SK-N-SH (cell line): ENCODE measurements at regions not wholly inside any gene's neighbourhood (a gene's known extent, or its start where the extent isn't known, plus 50 kb on each side); places are given as distances from the start of the nearest gene placed in this dataset.

Source experiments
- CTCF ChIA-PET: fragments of 300-600, 350-600 bp; formaldehyde crosslinking; extraction: SDS; loops from one replicate; lab custom pipeline; 2021; lab: Yijun Ruan, JAX
- POLR2A ChIA-PET: fragments of 350-600 bp; sonication (Branson Sonifier 250); formaldehyde crosslinking; extraction: SDS; loops from one replicate; lab custom pipeline; 2020; ENCODE audit warnings: antibody characterized with exemption, inconsistent platforms; lab: Yijun Ruan, JAX
- DNase-seq: peaks from one replicate; pipeline ENCODE4 v3.0.0; 2012
- H2AFZ ChIP-seq: fragments of 200-600 bp; sonication (generic); 2 replicates; pipeline ENCODE4 v1.8.1; 2016; ENCODE audit warnings: antibody characterized with exemption, mild to moderate bottlenecking, low read depth
- H3F3A ChIP-seq: fragments of 200-600 bp; sonication (generic); replicated peaks from 2 replicates; pipeline ENCODE3; 2016; ENCODE audit warnings: antibody characterized with exemption, mild to moderate bottlenecking; ENCODE audit not compliant: insufficient read depth
- H3K27ac ChIP-seq, 2 experiments: fragments of 200-500 bp in 1 of 2; fragments of 200-600 bp in 1 of 2; sonication (Bioruptor generic) in 1 of 2; sonication (generic), shearing (Covaris generic) in 1 of 2; 2 replicates each; pipeline versions ENCODE4 v1.5.1 to v1.6.1; 2014 to 2016; ENCODE audit warnings: low read depth in 2 of 2, inconsistent platforms in 1 of 2, low read length in 1 of 2, mild to moderate bottlenecking in 1 of 2, mixed read lengths in 1 of 2
- H3K27me3 ChIP-seq: fragments of 200-600 bp; sonication (generic), shearing (Covaris generic); 2 replicates; pipeline ENCODE4 v1.6.1; 2016; ENCODE audit warnings: mixed run types; ENCODE audit not compliant: insufficient read depth
- H3K36me3 ChIP-seq, 2 experiments: fragments of 200-500 bp in 1 of 2; fragments of 200-600 bp in 1 of 2; sonication (Bioruptor generic) in 1 of 2; sonication (generic) in 1 of 2; replicated peaks in 1 of 2; 2 replicates each; pipeline versions ENCODE3 to v1.5.1; 2014 to 2016; ENCODE audit warnings: low read length in 1 of 2, mild to moderate bottlenecking in 1 of 2; ENCODE audit not compliant: insufficient read depth in 2 of 2, control insufficient read depth in 1 of 2
- H3K4me1 ChIP-seq, 2 experiments: fragments of 200-500 bp in 1 of 2; fragments of 200-600 bp in 1 of 2; sonication (Bioruptor generic) in 1 of 2; sonication (generic), shearing (Covaris generic) in 1 of 2; 2 replicates each; pipeline versions ENCODE4 v1.5.1 to v1.6.1; 2014 to 2016; ENCODE audit warnings: low read depth in 1 of 2, low read length in 1 of 2, mixed run types in 1 of 2; ENCODE audit not compliant: insufficient read depth in 2 of 2, control insufficient read depth in 1 of 2
- H3K4me2 ChIP-seq: fragments of 200-600 bp; sonication (generic), shearing (Covaris generic); 2 replicates; pipeline ENCODE4 v1.6.1; 2017; ENCODE audit warnings: mixed run types
- H3K4me3 ChIP-seq, 2 experiments: fragments of 200-500 bp in 1 of 2; fragments of 200-600 bp in 1 of 2; sonication (Bioruptor generic) in 1 of 2; sonication (generic), shearing (Covaris generic) in 1 of 2; 2 replicates each; pipeline versions ENCODE4 v1.5.1 to v1.8.1; 2014 to 2016; ENCODE audit warnings: low read depth in 2 of 2, inconsistent platforms in 1 of 2, low read length in 1 of 2, mild to moderate bottlenecking in 1 of 2, mixed read lengths in 1 of 2, moderate library complexity in 1 of 2
- H3K79me2 ChIP-seq: fragments of 200-600 bp; sonication (generic); 2 replicates; pipeline ENCODE4 v1.8.1; 2017; ENCODE audit warnings: mild to moderate bottlenecking; ENCODE audit not compliant: insufficient read depth
- H3K9ac ChIP-seq: fragments of 200-600 bp; sonication (generic); 2 replicates; pipeline ENCODE4 v1.6.1; 2017; ENCODE audit warnings: mixed run types
- H3K9me2 ChIP-seq: fragments of 200-600 bp; sonication (generic); 2 replicates; pipeline ENCODE4 v1.6.1; 2017; ENCODE audit warnings: mixed run types
- H3K9me3 ChIP-seq: fragments of 200-600 bp; sonication (generic); 2 replicates; pipeline ENCODE4 v1.6.1; 2017; ENCODE audit warnings: mixed run types, mild to moderate bottlenecking, moderate library complexity
- H4K20me1 ChIP-seq: fragments of 200-600 bp; sonication (generic); 2 replicates; pipeline ENCODE4 v1.6.1; 2017; ENCODE audit warnings: mild to moderate bottlenecking, mixed run types; ENCODE audit not compliant: insufficient read depth
- CTCF ChIP-seq: fragments of 200-600 bp; sonication (generic); IDR thresholded peaks from 2 replicates; pipeline ENCODE4 v1.6.1; 2017; ENCODE audit warnings: antibody characterized with exemption, mild to moderate bottlenecking, moderate library complexity
- EZH2phosphoT487 ChIP-seq: fragments of 200-600 bp; sonication (generic); IDR thresholded peaks from 2 replicates; pipeline ENCODE4 v1.6.1; 2017; ENCODE audit warnings: low read depth, mixed run types, mild to moderate bottlenecking, antibody characterized with exemption, moderate library complexity, borderline replicate concordance
- FOXJ3 ChIP-seq: sonication (generic); formaldehyde crosslinking; IDR thresholded peaks from 2 replicates; pipeline ENCODE4 v1.5.1; 2020; ENCODE audit warnings: mild to moderate bottlenecking, missing genetic modification reagents
- FOXM1 ChIP-seq: IDR thresholded peaks from 2 replicates; pipeline ENCODE4 v1.4.0; 2012; ENCODE audit warnings: low read depth, mild to moderate bottlenecking
- GABPA ChIP-seq: IDR thresholded peaks from 2 replicates; pipeline ENCODE4 v1.4.0; 2012; ENCODE audit warnings: low read depth, mild to moderate bottlenecking
- NFIC ChIP-seq: IDR thresholded peaks from 2 replicates; pipeline ENCODE4 v1.4.0; 2012; ENCODE audit warnings: borderline replicate concordance
- NRF1 ChIP-seq: IDR thresholded peaks from 2 replicates; pipeline ENCODE4 v1.6.1; 2012; ENCODE audit warnings: low read depth, mild to moderate bottlenecking, low read length
- PBX3 ChIP-seq: IDR thresholded peaks from 2 replicates; pipeline ENCODE4; 2012
- RAD21 ChIP-seq: IDR thresholded peaks from 2 replicates; pipeline ENCODE4 v1.6.1; 2012; ENCODE audit warnings: mild to moderate bottlenecking, low read length
- RCOR1 ChIP-seq: fragments of 150-350 bp; IDR thresholded peaks from 2 replicates; pipeline ENCODE4 v1.6.1; 2017; ENCODE audit warnings: antibody characterized with exemption, low read length
- RFX5 ChIP-seq: IDR thresholded peaks from 2 replicates; pipeline ENCODE4 v1.6.1; 2012; ENCODE audit warnings: mild to moderate bottlenecking, improper control_type of control experiment, low read length
- SMC3 ChIP-seq: IDR thresholded peaks from 2 replicates; pipeline ENCODE4 v1.6.1; 2012; ENCODE audit warnings: low read depth, low read length, improper control_type of control experiment
- USF1 ChIP-seq: IDR thresholded peaks from 2 replicates; pipeline ENCODE4 v1.4.0; 2012; ENCODE audit warnings: low read depth, borderline replicate concordance
- USF2 ChIP-seq: fragments of 150-350 bp; IDR thresholded peaks from 2 replicates; pipeline ENCODE4 v1.6.1; 2017; ENCODE audit warnings: antibody characterized with exemption, low read length, low read depth, borderline replicate concordance
- WGBS: methylation state at CpG from one replicate; pipeline ENCODE4 v1.1.6; 2017; ENCODE audit warnings: low lambda C conversion rate; 5-methylcytosine and 5-hydroxymethylcytosine counted together

GRCh38 chr9:135348788-135349150 lies 130.8 kb upstream of the PPP1R26 start:
- Histone ChIP-seq H4K20me1 (no peaks in the 10 kb centered on the region), H3K36me3 (no peaks in the 10 kb centered on the region), H3K27me3 (no peaks in the 10 kb centered on the region), H3K4me1 (peaks cover 0 to 2% of the 10 kb centered on the region in 2 experiments; a peak in 1 of 4 replicates), H3K27ac (no peak overlapping the region)
- 50% methylated on average over 3 of the region's 9 CpGs for WGBS
- TF ChIP-seq FOXM1: no peak
- no peak for TF ChIP-seq NFIC
- TF ChIP-seq GABPA: no peak
- no peak for TF ChIP-seq NRF1
- TF ChIP-seq SMC3: no peak
- TF ChIP-seq FOXJ3 (CRISPR knock-in tag): no peak
- no peak for TF ChIP-seq RCOR1
- no peak for TF ChIP-seq EZH2phosphoT487
- no peak for TF ChIP-seq PBX3
- no peak for TF ChIP-seq USF1
- no peak for TF ChIP-seq RAD21
- TF ChIP-seq, all 33 proteins: peak for 0
- H3K9me3 ChIP-seq: no peaks in the 10 kb centered on the region
- no peak for DNase-seq
- no peaks in the 10 kb centered on the region for H3K9me2 ChIP-seq
- no peaks in the 10 kb centered on the region for H3F3A ChIP-seq
- no peak overlapping the region for H2AFZ ChIP-seq
- no peaks in the 10 kb centered on the region for H3K79me2 ChIP-seq
- no peak overlapping the region for H3K4me3 ChIP-seq
- no peak overlapping the region for H3K9ac ChIP-seq
- CTCF ChIA-PET: interaction anchor here (1.1 to 4.9 kb wide), 3 partner anchors 62 to 262 kb away, joined by 3 to 40 read pairs (median 16); partner anchors contain the start of gene OLFM1
- POLR2A ChIA-PET: no interaction called here
- H3K4me2 ChIP-seq: no peak overlapping the region

GRCh38 chr9:135349212-135350002 lies 130.2 kb upstream of the PPP1R26 start:
- no peak overlapping the region for H3K4me3 ChIP-seq
- H3K36me3 ChIP-seq: no peaks in the 10 kb centered on the region
- DNase-seq: no peak
- H2AFZ ChIP-seq: no peak overlapping the region
- no peaks in the 10 kb centered on the region; a peak in 1 of 4 replicates for H3K4me1 ChIP-seq
- WGBS: 55% methylated on average over 18 of the region's 22 CpGs
- H3K9me2 ChIP-seq: no peaks in the 10 kb centered on the region
- no peak overlapping the region for H3K9ac ChIP-seq
- no peaks in the 10 kb centered on the region for H4K20me1 ChIP-seq
- H3K4me2 ChIP-seq: no peak overlapping the region
- H3K27ac ChIP-seq: no peak overlapping the region
- H3K79me2 ChIP-seq: no peaks in the 10 kb centered on the region
- H3K9me3 ChIP-seq: no peaks in the 10 kb centered on the region
- POLR2A ChIA-PET: no interaction called here
- H3K27me3 ChIP-seq: no peaks in the 10 kb centered on the region
- CTCF ChIA-PET: interaction anchor here (2.2 to 4.9 kb wide), 2 partner anchors 63 to 262 kb away, joined by 16 to 40 read pairs; partner anchors contain the start of gene OLFM1
- H3F3A ChIP-seq: no peaks in the 10 kb centered on the region
- TF ChIP-seq USF2 (no peak), RFX5 (no peak), NFIC (no peak), CTCF (no peak)
